NCI-H1694 (cell line): ENCODE measurements at regions not wholly inside any gene's neighbourhood (a gene's known extent, or its start where the extent isn't known, plus 50 kb on each side); places are given as distances from the start of the nearest gene placed in this dataset.
A peak's percentile ranks its signal among the peaks of the same experiment; 100 is the strongest.

Experiments
- DNase-seq: peaks from one replicate; lab custom pipeline; 2025; lab: John Stamatoyannopoulos, UW

DNA sequence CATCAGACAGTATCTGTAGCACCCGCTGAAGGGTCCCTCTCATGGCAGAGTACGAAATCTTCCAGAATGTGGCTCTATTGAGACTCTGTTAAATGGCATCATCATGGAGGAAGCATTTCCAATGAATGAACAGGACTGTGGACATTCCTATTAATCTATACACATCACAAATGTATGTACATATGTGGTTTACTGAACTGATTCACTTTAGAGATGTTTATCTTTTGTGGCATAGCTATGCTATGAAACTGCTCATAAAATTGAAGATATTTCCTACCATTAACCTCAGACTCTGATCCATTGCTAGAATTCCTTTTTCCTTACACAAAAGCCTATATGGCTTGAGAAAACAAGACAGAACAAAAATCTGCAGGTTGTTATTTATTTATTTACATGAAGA lies 259.6 kb upstream of the RRP15 start:
- no peak for DNase-seq

DNA sequence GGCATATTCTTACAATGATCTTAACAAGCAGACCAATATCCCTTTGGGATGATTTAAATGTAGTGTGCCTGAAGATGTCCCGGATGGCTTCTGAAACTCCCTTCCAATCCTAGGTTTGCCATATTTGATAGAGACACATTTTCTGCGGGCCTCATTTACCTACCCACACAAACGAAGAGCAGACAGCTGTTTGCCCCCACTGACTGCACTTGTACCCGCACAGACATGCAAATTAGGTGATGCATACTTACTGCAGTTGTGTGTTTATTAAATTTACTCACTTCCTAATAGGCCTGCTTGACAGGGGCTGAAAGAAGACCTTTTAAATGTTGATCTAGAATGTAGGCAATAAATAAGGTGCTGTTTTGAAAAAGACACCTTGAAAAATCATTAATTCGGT lies 257.9 kb upstream of the RRP15 start:
- DNase-seq = no peak

DNA sequence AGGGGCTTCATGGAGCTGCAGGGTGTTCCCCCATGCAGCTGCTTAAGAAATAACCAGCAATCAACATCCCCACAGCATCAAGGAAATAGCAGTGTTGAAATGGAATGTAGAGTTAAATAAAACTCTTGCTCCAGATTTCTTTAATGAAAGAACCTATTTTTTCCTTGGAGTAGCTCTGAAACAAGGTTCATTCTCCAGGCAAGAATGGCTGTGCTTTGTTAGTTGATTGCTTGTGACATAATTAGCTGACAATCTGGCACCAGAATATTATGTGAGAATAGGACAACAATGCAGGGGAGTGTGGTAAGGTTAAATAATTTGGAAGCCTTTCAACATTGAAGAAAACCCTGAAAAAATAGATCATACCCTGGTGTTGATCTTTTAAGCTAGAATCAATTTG lies 254.2 kb upstream of the RRP15 start:
- DNase-seq = peak; percentile 77

DNA sequence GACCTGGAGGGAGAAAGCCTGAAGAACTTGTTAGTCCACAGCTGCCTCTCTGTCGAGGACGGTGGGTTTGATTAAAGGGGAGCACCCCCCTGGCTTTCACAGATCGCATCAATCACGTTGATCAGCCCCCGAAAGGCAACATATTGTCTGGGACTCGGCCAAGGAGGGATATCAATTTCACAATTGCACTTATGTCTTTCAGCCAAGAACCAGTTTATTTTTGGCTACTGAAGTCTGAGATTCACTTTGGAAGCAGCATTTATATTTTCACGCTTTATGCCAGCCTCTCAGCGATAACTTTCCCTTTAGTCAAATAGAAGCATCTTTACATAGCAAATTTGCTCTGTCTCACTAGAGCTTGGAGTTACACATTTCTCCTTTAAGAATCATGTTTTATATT lies 253.2 kb upstream of the RRP15 start:
- peak; percentile 71 for DNase-seq

DNA sequence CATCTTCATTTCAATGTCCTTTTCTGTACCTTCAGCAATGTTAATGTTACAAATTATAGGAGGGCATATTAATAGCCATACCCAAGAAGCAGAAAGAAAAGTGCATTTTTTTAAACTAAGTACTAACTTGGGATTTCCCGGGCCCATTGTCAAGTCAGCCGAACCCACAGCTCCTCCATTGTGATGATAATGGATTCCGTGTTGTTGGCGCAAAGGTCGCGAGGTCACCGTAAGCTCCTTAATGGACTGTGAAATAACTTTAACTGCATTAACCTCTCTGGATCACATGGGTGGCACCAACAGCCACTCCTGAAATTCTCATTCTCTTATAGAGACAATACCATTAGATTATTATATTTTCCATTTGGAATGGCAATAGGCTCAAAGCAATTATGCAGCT lies 250.6 kb upstream of the RRP15 start:
- DNase-seq = no peak

DNA sequence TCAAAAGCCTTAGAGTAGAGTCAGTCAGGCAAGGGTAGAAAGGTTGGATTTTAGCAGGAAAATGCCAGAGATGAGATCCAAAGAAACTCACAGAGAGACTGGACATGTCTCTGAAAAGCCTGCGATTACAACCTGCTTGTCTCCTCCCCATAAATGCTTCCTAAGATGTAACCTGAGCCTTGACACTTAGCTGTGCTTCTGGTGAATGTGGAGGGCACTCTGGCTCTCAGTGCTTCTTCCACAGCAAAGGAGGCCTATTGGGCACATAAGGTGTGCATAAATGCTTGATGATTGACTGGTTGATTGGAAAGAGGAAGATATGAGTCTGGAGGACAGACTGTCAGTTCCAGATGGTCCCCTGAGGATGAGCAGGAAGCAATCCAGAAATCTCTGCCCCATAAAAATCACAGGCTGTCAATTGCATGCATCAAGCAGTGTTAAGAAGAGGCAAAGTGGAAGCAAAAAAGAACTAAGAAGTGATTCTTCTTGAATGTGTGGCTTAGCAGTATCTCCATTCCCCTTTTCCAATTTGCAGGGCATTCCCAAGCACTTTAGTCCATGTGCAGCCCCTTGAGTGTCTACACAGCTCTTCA lies 236.2 kb upstream of the RRP15 start:
- peak; percentile 41 for DNase-seq

DNA sequence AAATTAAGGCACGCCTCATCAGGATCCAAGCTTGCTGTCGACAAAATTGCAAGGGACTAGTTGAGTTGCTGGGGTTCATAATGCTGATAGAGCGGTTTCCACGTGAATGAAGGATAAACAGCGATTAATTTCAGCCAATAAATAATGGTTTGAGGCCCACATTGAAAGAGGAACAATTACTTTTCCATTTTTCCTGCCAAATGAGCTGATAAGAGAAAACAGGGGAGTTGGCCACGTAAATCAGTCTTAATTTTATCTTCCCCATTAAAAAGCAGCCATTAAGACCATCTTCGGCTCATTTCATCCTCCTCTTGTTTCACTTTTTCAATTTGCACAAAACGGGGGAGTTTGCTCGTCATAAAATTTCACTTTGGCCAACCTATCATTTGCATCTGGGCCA lies 235.5 kb upstream of the RRP15 start:
- DNase-seq = no peak

DNA sequence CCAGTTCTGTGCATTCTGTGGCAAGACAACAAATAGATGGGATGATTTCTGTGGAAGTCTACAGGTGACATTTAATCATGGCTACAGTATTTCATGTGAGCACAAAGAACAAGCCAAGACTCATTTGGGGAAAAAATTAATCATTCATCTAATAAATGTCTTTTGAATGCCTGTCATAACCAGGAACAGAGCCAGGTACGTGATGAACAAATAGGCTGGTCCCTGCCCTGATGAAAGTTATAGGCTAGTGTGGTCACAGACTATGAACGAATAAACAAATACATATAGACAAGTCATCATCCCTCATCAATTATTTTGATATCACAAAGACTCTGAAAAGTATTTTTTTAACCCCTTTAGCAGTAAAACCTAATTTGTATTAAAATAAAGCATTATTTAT lies 226.4 kb upstream of the RRP15 start:
- no peak for DNase-seq

DNA sequence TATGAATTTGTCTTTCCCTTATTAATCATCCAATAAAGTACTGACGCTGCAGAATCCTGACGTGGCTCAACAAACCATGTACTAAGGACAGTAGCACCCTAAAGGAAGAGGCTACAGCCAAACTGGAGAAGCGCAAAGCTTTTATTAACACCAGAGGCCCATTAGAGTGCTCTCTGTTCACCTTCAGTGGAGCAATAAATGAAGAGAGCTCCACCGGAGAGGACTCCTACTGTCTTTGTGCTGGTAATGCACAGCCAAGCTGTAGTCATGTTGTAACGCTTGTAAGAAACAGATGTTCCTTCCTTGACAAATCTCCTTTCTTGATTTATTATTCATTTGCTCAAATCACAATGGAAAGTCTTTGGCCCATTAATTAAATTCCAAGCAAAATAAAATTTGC lies 220.7 kb upstream of the RRP15 start:
- no peak for DNase-seq

DNA sequence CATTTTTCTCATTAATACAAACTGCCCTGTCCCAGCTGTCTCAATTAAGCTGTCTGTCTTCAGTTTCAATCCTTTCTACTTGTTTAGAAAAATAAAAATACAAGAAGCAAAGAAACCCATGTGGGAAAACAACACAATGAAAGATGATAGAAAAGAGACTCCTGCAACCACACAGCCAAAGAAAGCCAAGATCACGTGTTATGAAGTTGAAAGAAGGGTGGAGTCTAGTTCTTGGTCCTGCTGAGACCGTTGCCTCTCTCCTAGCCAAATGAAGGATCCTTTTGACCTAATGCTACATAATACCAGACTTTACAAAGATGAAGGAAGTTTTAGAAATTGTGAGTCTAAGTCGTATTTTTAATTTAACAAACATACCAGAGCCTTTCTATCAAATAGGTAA lies 218.8 kb upstream of the RRP15 start:
- no peak for DNase-seq

DNA sequence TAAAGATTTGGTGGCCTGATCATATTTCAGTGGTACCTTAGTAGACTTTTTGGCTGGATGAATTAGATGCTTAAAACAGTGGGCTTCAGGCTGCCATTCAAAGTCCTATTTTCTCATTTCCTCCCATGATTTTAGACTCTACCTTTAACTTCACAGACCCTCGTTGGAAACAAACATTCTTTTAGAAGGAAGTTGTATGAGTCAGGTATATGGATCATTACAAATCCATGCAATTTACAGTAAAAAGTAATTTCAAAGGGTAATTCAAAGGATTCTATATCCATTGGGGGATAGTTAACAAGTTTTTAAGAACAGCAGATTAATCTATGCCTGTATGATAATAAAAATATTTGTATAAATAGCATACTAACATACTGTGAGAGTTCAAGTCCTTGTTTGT lies 216.9 kb upstream of the RRP15 start:
- DNase-seq = no peak

DNA sequence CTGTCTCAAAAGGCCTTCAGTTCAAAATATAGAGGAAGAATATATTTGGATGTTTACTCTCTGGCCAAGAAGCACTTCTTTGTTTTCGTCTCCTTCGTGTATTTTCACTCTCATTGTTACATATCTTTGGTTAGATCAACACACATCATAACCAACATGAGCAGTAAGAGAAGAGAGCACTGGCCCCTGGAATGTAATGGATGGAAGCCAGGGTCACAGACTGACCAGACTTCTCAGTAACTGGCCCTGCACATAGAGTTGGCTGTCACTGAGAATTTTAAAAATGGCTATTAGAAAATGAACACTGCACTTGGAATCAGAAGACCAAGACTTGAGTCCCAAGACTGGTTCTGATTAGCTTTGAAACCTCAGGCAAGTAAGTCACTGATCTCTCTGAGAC lies 215.9 kb upstream of the RRP15 start:
- no peak for DNase-seq

DNA sequence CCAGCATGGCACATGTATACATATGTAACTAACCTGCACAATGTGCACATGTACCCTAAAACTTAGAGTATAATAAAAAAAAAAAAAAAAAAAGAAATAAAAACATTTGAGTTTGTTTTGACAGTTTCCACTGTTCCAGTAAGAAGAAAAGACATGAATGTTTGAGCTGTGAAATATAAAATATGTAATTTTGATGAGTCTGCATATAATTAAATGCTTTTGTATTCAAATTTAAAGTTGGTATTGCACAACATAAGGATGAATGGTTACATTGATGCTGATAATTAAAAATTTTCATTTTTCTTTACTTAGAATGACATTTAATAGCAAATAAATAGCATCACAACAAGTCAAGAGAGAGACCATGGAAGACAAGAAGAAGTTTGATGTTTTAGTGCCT lies 212.0 kb upstream of the RRP15 start:
- DNase-seq = no peak

DNA sequence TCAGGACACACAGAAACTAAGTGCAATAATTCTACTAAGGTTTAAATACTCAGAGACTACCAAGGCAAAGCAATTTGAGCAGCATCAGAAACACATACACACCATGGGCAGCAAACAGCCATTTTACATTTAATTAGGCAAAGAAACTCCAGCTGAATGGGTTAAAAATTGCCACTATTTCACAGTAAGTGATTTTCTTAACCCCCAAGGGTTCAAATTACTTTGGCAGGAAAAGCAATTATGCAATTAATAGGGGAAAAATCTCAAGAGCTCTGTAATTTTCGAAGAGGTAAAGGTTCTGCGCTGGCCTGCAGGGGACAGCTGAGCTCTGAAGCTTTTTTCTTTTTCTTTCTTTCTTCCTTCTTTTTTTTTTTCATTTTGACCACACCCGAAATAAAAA lies 206.2 kb upstream of the RRP15 start:
- peak; percentile 11 for DNase-seq

DNA sequence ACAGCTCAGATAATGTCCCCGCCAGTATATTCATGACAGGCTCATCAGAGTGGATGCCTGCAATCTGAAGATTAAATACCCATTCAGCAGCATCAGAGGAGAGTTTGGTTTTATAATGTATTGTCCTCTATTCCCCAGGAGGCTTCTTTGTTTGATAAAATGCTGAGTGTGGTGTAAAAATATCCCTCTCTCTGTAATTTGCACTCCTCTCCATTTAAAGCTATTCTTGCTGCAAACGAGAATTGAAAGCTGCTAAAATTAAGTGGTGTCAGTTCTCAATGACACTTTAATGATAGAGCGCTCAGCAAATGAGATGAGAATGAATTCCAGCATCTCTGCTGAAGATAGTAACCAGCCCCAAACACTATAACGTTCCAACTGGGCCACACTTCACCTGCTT lies 205.7 kb upstream of the RRP15 start:
- DNase-seq = no peak

DNA sequence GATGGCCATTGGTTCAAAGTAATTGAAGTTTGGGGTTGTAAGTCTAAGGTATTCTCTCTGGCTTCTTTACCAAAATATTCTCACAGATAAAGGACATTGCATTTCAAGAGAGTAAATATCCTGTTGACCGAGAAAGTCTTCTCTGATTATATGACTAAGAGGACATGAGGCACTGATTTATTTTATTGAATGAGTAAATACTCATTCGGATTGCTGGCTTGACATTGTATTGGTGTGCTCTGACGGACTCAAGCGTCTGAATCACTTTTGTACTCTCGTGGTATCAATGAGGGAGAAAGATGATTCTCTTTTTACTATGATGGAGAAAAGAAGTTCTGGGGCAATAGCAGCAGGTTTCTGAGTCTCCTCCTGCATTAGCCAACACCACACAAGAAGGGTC lies 205.3 kb upstream of the RRP15 start:
- no peak for DNase-seq

DNA sequence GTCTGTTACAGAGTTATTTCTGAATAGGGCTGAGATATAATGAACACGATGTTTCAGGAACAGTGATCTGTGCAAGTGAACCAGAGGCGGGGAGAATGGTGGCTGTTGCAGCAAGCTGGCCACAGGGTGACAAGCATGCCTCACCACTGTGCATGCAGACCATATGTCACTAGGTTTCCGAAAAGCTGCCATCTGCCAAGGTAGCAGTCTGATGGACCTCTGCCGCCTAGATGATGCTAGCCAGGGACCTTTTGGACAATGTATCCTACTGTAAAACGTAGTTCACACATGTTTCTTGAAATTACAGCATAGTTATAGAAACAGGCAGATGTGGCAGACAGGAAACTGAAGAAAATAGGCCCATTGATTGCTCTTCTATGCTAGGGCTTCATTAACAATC lies 204.2 kb upstream of the RRP15 start:
- peak; percentile 93 for DNase-seq

DNA sequence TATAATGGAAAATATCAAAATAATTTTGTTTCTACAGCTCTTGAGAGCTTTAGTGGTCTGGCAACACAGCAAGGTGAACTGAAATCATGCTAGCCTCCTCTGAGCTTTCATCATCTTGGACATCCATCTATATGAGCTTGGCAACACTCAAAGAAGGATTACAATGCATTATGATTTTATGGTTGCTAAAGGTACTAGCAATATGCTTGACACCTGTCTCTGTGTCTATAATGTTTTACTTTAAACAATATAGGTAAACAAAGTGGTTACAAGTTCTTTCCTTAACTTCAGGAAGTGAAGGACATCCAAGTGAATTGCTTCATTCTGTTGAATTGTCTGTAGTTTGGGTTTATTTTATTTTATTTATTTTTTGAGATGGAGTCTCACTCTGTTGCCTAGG lies 203.7 kb upstream of the RRP15 start:
- DNase-seq = no peak

DNA sequence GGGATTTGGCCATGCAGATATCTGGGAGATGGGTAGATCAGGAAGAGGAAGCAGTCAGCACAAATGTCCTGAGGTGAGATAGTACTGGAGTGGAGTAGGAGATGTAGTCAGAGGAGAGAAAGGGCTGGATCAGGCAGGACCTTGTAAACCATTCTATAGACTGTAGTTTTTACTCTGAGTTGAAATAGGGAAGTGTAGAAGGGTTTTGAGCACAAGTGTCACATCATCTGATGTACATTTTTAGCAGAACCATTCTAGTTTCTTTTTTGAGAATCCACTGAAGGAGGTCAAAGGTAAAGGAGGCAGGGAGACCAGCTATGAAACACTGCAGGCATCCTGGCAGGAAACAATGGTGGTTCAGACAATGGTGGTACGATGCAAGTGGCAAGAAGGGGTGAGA lies 194.6 kb upstream of the RRP15 start:
- no peak for DNase-seq

DNA sequence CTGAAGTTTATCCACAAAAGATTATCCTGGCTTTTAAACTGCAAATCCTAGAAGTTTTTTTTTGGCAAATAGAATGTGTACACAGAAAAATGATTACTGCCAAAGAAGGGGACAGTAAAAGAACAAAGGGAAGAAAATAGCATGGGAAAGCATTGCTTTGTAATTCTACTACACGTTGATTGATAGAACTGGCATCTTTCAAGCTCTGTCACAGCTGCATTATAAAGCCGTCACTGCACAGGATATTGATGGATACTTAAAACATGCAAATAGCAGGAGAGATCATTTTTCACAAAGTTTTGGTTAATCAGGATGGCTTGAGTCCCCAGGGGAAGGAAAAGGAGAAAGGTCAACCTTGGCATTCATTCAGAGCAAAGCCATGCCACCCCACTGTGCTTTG lies 183.7 kb upstream of the RRP15 start:
- no peak for DNase-seq

DNA sequence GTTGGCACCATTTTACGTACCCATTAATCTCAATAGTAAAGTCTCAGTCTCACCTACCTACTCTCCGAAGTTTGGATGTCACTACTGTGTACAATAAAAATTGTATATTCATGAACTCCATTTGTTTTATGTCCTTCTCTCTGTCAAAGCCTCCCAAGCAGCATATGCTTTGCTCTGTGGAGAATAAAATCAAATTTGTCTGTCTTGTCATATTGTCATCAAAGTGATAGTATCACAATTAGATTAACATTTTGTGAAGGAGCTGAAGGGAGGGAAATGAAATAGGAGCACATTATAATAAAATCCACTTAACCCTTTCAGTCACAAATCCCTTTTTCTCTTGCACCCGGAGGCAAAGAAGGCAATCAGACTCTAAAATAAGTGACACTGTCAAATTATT lies 177.1 kb upstream of the RRP15 start:
- DNase-seq = no peak

DNA sequence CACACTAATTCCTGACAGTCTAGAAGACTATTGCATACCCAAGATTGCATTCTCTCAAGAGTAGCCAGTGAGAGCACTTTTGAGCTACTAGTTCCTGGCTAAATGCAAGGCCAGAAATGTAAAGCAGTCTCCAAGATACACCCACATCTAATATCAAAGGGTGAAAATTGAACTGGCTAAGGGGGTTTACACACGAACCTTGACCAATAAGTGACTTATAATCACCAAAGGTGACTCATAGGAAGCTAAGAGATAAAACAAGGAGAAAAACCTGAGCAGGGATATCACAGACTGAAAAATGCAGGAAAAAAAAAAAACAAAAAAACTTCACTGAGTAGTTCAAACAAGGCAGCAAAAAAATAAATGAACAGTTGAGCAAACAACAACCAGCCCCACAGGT lies 172.2 kb upstream of the RRP15 start:
- DNase-seq = no peak

DNA sequence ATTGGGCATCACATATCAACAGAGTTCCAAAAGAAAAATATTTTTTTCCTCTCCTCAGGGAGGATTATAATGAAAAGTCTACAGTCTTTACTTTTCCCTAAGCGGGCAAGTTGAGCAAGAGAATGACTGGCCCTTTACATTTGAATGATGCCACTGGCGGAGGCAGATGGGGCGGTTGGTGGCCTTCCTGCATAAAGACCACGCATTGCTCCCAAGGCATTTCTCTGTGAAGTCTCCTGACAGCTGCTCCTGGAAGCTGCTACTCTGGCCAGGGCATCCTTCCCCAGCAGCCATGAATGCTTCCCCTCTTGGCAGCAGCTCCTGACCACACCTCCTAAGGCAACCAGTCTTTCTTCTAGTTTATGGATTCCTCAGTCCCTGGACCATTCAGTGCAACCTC lies 161.1 kb upstream of the RRP15 start:
- no peak for DNase-seq

DNA sequence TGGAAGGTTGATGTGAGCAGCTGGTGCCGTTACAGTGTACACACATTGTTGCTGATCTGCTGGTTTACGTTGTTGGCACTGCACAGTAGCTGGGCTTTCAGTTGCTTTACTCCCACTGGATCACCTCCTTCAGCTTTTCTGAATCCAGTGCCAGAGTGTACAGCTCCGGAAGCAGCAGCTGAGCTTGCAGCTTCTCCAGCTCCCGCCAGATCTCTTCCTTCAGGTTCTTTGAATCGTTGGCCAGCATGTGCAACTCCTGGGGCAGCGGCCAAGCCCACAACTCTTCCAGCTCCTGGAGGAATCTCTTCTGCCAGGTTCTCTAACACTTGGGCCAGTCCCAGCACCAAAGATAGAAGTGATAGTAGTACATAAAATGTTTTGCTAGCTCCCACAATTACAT lies 149.7 kb upstream of the RRP15 start:
- DNase-seq = no peak

DNA sequence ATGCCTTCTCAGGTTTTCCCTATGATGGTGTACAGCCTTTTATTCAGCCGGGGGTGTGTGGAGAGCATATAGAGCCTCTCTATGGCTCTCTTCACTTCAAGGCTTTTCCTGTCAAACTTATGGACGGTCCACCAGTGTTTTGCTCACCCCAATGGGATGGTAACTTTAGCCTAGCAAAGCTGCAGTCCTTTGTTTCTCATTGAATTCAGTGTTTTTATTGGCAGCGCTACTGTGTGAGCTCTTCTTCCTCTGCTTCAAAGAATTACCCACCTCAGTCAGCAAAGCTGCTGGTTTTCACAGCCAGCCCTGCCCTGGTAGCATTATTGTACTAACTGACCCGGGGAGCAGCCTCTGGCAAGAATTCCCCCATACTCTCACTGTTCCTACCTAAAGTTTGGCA lies 145.3 kb upstream of the RRP15 start:
- DNase-seq = no peak
